ENCODE measurements at regions not wholly inside any gene's neighbourhood (a gene's known extent, or its start where the extent isn't known, plus 50 kb on each side); places are given as distances from the start of the nearest gene placed in this dataset.

DNA sequence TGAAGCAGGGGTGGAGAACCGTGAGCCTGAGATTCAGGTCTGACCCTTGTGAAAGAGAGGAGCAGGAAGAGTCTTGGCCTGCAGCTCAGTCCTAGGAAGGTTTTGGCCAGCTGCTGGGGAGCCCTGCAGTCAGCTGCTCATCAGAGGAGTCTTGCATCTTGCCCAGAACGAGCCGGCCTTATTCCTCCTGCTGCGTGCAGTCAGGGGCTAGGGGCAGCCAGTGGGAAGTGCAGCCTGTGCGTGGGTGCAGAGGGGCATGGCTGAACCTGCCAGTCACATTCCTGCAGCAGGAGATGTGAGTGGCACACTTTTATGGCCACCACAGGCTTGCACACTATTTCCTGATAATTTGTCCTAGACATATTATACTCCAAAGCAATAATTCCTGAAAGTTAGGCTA lies 278.7 kb downstream of the NPR3 start:
- no peak for DNase-seq

DNA sequence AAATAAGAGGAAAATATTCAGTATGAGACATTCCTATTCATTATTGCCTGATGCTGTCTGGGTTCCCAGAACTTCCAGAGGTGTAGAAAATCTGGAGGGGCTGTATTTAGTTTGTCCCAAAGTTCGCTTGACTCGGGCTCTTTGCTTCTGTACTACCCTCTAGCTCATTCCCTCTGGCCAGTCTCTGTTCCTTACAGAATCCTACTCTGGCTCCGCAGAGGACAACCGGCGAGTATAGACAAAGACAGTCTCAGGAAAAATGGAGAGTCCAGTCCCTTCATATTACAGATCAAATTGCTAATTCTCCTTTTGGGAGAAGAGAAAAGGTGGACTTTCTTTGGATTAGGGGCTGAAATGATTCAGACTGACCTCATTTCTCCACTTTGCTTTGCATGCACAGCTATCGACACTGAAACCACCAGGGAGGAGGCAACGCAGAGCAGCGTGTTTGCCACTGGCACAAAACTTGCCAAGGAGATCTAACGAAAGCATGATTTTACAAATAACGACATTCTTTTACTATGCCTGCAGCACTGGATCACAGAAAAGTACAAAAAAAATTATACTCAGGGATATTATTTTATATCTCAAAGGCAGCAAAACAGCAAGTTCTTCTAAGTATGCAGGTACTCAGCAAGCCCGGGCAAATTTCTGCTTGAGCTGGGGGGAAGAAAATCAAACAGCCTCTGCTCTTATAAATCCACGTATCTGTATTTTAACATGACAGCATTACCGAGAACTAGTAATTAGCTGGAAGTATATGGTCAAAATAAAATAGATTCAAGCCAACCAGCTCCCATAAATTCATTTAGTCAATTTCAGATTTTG lies 279.7 kb downstream of the NPR3 start:
- no peak for DNase-seq

DNA sequence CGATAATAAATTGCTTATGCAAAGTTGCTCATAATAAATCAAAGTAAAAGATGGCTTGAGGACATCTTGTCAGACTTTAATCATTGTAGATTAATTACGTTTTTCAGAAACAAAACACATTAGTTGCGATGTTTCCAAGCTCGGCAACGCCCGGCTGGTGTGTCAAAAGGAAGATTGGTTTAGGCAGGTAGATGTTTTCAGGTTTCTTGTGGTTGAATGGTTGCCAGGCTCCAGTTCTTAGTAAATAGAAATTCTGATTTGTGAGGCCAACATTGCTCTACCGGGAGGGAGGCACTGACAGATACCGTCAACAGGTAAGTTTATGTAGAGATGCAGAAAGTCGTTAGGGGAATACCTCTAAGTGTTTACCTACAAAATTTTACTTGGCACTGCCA lies 280.3 kb downstream of the NPR3 start:
- DNase-seq, result no peak

DNA sequence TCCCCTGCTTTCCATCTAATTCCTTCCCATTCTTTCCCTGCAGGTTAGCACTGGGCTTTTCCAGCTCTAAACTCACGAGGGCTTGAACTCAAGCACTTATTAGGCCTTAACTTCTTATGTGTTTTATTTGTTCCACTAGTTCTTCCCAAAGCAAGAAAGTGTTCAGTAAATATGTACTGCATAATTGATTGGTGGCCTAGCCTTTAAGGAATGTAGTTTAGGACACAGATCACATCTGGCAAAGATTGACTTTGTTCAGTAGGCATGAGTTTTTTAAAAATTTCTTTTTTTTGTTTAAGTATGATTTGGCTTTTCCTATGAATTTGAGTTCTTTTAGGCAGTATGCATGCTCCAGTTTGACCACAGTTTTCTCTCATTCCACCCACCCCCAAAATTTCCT lies 285.2 kb downstream of the NPR3 start:
- no peak for DNase-seq

DNA sequence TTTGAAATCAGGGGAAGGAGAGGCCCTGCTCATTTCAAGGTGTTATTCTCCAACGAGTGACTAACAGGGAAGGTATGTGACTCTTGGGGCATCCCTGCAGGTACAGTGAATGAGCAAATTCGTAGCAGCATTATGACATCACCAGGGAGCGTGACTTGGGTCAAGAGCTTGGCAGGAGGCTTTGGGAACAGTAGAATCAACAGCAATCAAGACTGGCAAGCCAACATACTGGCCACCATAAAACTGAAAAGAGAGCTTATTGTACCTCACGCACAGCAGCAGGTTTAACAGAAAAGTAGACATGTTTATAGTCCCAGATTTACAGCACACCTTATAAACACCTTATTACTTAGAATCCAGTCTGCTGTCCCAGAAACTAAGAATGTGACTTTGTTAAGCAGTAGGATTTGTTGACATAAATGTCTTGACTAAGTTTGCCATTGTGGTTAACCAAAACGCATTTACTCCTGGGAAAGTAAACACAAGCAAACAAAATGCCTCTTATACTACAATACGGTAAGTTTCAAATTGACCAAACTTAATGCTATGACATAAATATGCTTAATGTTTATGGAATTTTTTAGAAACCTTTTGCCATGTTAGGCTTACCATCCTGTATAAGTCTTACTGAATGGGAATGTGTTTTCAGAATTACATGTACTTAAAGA lies 297.8 kb downstream of the NPR3 start:
- DNase-seq, result no peak

DNA sequence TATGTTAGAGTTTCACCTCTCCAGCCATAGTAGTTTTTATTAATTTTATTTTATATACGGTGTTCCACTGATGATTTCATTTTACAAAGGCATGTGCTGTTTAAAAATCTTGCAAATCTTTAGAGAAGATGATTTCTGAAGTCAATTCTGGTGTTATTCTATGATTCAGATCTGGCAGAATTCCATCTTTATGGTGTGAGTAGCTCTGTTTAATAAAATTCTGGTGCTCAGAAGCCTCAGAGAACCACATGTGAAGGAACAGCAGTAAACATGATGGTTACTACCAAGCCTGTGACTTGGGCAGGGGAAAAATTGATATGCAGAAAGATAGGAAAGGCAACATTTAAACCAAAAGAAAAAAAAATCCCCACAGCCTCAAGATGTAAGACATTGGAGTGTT lies 299.7 kb downstream of the NPR3 start:
- DNase-seq, result no peak

DNA sequence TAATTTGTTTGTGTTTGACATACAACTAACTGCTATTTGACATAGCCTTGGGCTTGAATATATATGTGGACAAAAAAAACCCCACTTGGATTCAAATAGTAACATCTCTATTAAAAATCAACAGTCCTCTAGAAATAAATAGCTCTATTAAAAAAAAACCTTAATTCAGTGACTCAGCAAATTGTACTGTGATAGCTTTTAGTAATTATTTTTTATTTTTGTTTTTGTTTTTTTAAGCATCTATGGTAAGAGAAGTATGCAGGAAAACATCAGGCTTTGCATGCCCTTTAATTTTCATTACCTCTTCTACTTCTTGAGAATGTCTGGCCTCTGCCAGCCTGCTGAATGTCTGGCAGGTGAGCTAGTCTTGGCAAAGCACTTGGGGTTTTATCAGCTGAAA lies 300.7 kb downstream of the NPR3 start:
- DNase-seq, result no peak

DNA sequence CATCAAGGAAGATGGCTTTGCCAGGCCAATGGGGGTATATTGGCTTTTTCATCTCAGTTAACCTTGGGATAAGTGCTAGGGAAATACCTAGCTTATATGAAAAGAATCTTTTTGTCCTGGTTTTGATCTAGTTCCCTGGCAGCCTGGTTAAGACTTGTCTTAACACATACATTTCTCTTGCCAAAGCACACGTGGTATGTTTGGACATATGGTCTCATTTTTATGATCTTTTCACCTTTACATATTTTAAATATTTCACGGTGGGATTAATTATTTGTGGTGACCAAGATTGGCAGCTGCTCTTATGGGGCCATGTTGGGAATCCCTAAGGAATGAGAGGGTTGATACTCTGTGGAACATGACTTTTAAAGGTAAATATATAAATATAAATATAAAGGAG lies 312.5 kb downstream of the NPR3 start:
- DNase-seq, result no peak

DNA sequence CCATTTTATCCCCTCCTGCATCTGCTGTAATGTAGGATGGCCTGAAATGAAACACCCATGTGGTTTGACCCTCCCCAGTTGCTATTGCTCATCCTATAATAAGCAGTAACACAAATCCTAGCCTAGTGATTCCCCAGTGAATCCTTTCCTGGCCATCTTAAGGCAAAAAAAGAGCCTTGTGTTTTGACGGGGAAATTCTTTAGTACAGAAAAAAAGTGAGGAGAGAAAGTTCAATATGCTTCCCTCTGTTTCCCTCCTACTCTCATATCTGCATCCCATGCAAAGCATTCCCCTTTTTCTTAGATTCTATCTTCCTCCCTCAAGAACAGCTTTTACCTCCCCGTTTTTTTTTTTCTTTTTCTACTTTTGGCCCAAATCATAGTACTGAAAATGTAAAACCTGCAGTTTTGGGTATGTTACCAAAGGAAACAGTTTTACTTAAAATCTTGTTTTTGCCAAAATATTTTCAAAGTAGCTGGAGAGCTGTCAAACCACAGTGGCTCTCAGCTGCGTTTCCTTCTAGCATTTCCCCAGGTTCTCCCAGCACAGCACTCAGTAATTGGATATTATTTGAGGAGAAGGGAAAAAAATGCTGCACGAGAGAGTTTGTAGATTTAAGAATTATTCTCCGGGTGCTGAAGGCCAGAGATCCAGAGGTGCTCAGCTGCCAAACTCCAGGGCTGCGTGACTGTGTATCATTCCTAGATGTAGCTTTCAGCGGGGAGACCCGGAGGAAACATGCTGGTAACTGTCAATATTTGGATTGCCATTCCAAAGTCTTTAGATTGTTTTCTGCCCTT lies 321.4 kb downstream of the NPR3 start:
- peak; percentile 70 for DNase-seq

DNA sequence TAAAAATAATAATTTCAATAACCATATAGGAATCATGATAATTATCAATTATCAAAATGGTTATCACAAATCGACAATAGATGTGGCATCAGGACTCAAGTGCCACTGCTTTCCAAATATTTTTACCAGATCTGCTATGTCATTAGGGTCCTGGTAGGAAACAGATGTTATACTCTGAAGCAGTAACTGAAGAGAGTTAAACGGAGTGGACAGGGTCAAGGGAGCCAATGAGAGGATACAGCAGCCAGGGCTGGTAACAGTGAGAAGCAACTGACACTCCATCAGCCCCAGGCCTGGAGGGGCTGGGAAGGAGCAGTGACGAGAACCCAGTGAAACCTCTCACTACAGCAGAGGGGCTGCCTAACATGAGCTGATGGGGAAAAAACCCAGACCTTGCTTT lies 322.4 kb downstream of the NPR3 start:
- DNase-seq, result no peak

DNA sequence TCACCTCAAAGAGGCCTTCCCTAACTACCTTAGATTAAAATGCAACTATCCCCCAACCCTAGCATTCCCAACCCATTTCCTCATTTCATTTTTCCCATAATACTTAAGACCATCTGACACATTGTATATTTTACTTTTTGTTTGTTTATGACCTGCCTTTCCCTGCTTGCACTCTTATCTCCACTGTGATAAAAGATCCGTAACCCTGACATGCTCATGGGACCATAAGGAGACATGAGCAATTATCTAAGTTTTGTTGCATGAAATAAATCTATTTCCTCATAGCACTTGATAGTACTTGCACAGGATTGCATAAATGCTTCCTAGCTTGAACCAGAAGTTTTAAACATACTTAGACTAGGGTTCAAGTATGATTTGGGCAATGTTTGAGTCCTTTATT lies 323.7 kb downstream of the NPR3 start:
- DNase-seq, result no peak

DNA sequence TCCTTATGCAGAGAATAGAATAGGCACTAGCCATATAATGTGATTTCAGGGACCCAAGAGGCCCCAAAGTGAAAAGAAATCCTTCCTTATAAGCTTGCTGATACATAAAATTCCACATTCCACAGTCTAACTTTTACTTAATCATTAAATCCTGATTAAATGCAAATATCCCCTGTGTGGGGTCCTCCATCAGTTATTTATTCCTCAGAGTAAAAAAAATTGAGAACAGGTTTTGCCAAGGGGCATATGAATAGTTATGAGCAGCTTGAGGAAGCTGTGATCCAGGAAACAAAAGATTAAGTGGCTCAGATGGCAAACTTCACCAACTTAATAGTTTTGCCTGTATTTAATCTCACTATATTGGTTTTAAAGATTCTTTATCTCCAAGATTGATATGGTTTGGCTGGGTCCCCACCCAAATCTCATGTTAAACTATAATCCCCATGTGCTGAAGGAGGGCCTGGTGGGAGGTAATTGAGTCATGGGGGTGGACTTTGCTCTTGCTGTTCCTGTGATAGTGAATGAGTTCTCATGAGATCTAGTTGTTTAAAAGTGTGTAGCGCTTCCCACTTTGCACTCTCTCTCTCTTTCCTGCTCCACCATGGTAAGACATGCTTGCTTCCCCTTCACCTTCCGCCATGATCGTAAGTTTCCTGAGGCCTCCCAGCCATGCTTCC lies 324.9 kb downstream of the NPR3 start:
- no peak for DNase-seq

DNA sequence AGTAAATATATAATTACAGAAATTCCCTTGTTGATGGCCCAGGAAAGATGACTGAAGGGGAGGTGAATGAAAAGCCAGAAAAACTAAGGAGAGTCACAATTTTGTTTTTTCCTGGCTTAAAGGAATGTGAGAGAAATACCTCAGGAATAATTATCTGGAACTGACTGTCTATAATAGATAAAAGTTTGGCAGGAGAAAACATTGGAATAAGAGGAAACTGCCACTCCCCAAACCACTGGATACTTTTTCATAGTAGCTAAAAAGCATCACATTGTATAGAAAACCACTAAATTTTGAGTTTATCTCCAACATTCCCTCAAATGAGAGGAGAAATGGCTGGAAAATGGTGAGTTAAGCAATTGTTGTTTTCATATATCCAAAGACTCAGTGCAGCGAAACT lies 326.0 kb downstream of the NPR3 start:
- DNase-seq, result no peak

DNA sequence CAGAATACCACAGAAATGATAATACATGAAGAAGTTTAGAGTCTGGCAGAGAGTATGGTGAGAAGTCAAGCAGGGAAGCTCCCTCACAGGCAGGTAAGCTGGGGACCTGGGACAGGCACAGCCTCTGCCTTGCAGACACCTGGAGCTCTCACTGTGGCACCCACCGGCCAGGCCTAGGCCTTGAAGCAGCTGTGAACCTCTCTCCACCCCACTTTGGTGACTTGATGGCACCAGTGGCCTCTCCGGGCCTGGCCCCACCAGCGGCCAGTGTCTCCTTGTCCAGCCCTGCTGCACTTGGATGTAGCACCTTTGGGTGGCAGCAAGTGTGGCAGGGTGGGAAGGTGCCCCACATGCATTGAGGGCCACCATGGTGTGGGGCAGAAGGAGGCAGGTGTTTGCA lies 330.5 kb downstream of the NPR3 start:
- DNase-seq, result no peak

DNA sequence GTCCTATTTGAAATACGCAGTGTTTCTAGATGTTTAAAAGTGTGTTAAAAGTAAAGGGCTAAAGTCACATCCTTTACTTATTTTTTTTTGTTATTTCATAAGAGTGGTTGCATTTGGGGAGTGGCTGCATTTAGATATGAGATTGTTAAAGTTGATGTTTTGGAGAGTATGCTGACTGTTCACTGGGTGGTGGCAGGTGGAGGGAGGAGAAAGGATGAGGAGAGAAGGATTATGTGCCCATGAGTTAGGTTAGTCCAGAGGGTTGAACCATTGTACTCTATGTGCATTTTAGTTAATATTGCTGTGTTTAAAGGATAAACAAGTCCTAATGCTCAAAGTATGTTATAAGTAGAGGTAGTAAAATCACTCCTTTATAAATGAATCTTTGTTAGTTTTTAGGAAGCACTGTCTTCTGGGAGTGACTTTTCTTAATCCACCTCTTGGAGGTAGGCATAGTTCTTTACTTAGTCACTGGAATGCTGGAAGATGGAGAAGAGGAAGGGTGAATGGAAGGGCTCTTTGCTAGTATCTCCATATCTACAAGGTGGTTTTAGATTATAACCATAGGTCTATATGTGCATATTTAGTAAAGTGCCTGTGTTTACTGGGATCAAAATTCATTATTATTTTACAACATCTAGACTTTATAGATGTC lies 332.3 kb downstream of the NPR3 start:
- DNase-seq, result no peak

DNA sequence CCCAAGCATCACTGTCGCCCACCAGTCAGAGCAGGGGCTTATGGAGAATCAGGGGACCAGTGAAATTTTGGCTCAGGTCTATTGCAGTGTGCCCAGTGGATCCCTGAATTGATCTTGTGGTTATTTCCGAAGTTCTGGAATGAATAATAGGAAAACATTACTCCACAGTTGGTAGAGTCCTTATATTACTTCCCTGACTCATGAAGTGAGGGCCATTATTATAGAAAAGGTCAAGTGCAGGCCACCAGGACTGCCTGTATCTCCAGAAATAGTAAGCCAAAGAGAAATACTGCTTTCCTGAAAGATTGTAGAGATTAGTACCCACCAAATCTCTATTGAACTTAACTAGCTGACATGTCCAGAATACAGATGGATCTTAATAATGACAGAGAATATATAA lies 335.0 kb downstream of the NPR3 start:
- DNase-seq, result no peak

DNA sequence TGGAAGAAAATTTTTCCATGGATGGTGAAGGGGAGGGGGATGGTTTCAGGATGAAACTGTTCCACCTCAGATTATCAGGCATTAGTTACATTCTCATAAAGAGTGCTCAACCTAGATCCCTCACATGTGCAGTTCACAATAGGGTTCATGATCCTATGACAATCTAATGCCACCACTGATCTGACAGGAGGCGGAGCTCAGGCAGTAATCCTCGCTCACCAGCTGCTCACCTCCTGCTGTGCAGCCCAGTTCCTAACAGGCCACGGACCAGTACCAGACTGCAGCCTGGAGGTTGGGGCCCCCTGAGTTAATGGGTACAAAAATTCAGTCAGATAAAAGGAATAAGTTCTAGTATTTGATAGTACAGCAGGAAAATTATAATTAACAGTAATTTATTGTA lies 337.2 kb downstream of the NPR3 start:
- no peak for DNase-seq

DNA sequence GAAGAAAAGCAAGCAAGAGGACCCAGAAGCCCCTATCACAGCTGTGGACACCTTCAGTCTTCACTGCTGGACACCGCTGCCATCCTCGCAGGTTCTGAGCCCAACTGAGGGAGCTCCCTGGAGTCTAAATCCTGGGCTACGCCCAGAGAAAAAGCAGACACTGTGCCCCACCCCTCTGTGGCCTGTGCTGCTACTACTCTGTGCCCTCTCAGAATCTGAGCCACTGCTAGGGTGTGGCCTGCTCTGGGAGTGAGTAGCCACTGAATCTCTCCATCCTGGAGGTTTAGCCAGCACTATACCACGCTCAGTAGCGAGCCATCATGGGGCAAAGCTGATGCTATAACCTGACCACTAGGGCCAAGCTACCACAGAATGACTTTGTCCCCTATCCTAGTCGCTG lies 338.2 kb downstream of the NPR3 start:
- no peak for DNase-seq

DNA sequence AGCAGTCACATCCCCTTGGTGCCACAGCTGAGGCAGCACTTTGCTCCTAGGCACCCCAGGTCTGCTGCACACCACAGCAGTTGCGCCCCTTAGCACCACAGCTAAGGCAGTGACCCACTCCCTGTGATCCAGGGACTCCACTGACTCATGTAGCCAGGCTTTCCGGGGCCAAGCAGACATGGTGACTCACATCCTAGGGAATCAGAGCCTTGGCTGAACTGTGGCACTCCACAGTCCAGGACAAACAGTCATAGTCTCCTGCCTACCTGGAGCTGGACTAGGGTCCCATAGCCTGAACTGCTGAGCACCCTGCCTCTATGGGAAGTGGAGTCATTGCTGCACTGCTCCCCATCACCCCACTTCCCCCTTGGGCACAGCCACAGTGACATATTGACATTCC lies 338.7 kb downstream of the NPR3 start:
- no peak for DNase-seq

DNA sequence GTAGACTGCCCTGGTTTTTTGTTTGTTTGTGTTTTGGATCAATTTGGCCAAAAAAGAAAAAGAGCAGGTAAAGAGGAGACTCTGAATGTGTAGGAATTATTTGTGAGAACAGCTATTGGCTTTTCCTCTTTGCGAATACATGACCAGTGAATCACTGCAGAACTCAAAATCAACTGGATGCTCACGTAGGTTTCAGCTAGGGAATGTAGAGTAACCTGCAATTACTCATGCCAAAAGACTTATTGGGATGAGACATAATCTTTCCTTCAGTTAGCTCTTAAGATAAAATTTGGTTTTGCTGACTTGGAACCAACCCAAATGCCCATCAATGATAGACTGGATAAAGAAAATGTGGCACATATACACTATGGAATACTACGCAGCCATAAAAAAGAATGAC lies 348.0 kb downstream of the NPR3 start:
- DNase-seq, result no peak

DNA sequence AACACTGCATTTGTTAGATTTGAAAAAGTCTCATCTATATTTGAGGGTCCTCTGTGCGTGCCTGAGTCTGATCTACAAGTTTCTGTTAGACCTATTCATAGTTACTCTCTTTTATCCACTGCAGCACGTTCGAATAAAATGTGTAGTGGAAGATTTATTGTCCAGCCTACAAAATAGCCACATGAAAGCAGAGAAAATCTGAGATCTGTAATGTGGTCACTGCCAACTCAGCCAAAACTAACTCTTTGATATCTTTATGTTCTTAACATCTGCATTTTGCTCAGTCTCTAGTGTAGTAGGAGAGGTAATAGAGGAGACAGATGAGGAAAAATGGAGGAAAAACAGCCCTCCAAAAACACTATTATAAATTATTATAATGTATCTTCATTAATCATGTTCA lies 354.0 kb downstream of the NPR3 start:
- DNase-seq, result no peak

DNA sequence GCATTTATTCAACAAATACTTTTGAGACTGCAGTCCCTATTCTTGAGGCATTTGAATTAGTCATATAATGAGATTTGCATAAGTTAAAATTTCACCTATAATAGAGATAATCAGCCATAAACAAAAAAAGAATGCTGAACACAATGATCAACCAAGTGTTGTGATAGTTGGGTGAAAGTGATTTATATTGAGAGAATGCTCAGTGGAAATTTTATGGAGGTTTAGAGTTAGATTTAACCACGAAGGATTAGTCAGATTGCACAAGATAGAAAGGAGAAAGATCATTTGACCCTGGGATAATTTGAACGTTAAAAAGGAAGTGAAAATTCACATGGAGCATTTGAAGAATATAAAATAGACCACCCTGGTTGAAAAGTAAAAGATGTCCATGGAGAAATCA lies 356.2 kb downstream of the NPR3 start:
- DNase-seq, result no peak
